GM12865 (cell line): ENCODE measurements at regions not wholly inside any gene's neighbourhood (a gene's known extent, or its start where the extent isn't known, plus 50 kb on each side); places are given as distances from the start of the nearest gene placed in this dataset.

Experiments
- DNase-seq: peaks from one replicate; pipeline ENCODE4 v3.0.0; 2010; ENCODE audit warnings: low read depth
- H3K4me3 ChIP-seq: 2 replicates; pipeline ENCODE4 v1.5.1; 2011; ENCODE audit warnings: mild to moderate bottlenecking, low read depth, low read length, control low read depth
- TF ChIP-seq, protein P1 (sequence below): IDR thresholded peaks from 2 replicates; pipeline ENCODE4 v1.5.1; 2011; ENCODE audit warnings: low read length, control low read depth, low read depth, inconsistent platforms; ENCODE audit not compliant: insufficient read depth; ENCODE audit errors: missing control alignments

DNA sequence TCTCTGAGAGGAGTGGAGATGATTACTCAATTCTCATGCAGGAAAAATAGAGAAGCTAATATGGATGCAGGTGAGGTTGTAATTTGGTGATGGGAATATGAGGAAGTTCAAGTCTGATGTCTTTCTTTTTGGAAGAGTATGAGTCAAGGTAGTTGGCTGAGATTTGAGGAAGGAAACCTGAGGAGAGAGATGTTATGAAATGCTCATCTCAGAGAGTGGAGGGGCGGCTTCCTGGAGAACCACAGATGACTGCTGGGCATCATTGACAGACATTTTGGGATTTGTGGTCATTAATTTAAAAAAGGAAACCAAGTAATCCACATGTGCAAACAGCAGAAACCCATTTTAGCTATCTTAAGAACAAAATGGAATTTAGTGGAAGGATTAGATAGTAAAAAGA is 72.5 kb upstream of the UST start:
- DNase-seq = no peak
- TF ChIP-seq, protein P1, sequence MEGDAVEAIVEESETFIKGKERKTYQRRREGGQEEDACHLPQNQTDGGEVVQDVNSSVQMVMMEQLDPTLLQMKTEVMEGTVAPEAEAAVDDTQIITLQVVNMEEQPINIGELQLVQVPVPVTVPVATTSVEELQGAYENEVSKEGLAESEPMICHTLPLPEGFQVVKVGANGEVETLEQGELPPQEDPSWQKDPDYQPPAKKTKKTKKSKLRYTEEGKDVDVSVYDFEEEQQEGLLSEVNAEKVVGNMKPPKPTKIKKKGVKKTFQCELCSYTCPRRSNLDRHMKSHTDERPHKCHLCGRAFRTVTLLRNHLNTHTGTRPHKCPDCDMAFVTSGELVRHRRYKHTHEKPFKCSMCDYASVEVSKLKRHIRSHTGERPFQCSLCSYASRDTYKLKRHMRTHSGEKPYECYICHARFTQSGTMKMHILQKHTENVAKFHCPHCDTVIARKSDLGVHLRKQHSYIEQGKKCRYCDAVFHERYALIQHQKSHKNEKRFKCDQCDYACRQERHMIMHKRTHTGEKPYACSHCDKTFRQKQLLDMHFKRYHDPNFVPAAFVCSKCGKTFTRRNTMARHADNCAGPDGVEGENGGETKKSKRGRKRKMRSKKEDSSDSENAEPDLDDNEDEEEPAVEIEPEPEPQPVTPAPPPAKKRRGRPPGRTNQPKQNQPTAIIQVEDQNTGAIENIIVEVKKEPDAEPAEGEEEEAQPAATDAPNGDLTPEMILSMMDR = no peak
- no peak overlapping the region for H3K4me3 ChIP-seq

DNA sequence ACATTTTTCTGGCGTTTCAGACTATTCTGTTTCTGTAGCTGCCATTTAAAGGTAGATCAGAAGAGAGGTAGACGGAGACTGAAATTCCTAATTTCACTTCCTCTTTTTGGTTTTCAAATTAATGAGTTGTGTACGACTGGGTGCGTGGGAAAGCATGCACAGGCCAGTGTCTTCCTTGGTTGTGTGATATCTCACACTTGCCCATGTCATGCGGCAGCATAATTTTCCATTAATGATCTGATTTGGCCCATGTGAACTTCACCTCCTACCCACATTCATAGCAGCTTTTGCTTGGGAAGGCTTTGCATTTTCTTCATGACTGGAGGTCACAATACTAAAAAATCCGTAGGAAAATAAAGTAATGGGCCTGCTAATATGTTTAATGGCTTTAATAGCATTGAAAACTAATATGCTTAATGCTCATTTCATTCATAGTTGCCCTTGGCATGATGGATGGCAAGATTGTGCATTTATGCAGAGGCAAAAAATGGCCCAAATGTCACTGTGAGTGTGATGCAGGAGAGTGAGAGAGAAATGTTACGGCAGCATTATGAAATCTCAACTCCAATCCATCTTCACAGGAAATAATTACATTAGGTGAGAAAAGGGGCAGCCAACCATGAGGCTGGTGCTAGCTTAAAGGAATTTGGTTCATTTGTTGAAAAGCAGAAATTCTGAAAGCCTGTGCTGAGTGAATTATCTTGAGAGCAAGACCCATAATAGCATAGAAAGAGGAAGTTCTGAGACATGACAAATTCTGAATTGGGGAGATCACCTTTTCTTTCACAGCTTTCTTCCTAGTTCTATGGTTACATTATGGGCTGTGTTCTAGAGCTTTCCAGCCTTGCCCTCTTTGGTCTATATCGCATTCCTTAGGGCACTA is 69.0 kb upstream of the UST start:
- TF ChIP-seq, protein P1 = no peak
- peak; percentile 81 for DNase-seq
- no peak overlapping the region for H3K4me3 ChIP-seq

DNA sequence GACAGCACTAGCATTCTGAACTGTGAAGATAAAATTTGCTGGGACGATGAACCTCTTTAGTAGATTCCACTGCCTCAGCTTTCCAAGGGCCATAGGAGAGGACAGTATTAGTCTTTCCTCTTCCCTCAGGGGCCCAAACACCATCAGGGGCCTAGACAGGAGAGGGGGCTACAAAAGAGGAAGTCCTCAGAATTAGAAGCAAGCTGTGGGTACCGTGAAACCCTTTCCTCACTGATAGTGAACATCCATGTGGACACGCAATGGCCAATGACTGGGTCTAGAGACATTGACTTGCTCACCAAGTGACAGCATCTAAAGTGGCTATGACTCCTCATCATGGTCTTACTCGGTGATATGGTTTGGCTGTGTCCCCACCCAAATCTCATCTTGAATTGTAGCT is 68.1 kb upstream of the UST start:
- H3K4me3 ChIP-seq = no peak overlapping the region
- no peak for DNase-seq

DNA sequence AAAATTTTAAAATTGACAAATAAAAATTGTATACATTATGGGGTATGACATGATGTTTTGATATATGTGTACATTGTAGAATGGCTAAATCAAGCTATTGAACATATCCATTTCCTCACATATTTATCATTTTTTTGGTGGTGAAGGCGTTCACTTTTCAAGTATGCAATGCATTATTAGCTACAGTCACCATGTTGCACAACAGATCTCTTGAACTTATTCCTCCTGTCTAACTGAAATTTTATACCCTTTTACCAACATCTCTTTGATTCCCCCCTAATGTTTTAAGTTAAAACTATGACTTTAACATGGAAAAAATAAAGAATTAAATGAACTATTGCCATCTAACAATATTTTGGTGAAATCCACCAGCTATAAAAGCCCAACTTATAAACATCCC is 65.2 kb upstream of the UST start:
- DNase-seq = no peak

More for the DNA sequence above, 68.1 kb upstream of the UST start:
- TF ChIP-seq, protein P1 = no peak

DNA sequence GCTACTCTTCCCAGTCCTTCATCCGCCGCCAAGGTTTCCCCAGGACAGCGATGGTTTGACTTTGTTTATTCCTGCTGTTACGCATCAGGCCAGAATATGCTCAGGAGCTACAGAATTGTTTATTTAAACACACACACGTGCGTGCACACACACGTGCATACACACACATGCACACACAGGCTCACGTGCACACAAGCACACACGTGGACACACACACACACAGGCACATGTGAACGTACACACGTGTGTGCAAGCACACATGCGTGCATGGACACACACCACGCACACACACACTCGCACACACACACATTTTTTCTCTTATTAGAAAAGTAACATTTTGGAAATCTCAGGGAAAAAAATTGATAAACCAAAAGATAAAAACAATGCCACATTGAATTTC is 64.6 kb upstream of the UST start:
- H3K4me3 ChIP-seq = no peak overlapping the region
- DNase-seq = no peak
- TF ChIP-seq, protein P1 = no peak

More for the DNA sequence above, 65.2 kb upstream of the UST start:
- no peak overlapping the region for H3K4me3 ChIP-seq
- TF ChIP-seq, protein P1 = no peak

DNA sequence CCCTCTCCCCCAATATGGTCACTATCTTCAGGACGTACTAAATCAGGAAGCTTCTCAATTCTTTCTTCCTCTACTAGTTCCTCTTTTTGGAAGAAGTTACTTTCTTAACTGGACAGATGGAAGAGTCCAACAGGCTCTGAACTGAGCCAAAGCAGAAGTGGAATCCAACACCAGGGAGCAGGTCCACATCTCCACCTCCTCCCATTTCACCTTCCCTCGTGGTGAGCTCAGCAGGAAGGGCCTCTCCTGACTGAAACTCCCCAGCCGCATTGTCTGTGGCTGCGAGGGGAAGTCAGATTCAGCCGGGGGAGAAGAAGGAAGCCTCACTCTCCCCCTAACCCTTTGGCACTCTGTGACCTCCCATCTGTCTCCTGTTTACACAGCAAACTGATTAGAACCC is 63.8 kb upstream of the UST start:
- TF ChIP-seq, protein P1 = no peak
- H3K4me3 ChIP-seq = no peak overlapping the region
- DNase-seq = peak; percentile 24
